Activated CD4-positive, alpha-beta T cell treated with anti-CD3 and anti-CD28 coated beads, Interleukin-2, amount 10 ng/mL, durations not matched to agents 7 days and 5 days (primary cell): ENCODE measurements at regions not wholly inside any gene's neighbourhood (a gene's known extent, or its start where the extent isn't known, plus 50 kb on each side); places are given as distances from the start of the nearest gene placed in this dataset.
"Not testable (repeated sequence)": the region's sequence is repeated elsewhere in the genome, so short reads cannot be mapped to it uniquely, and the experiment has no call there.

Source experiments
- CTCF ChIA-PET: fragments of 350-600 bp; sonication (Branson Sonifier 250); formaldehyde crosslinking; loops from one replicate; lab custom pipeline; 2021; ENCODE audit warnings: antibody characterized with exemption; lab: Charles Lee
- POLR2A ChIA-PET: fragments of 350-600 bp; sonication (Branson Sonifier 250); formaldehyde crosslinking; loops from one replicate; lab custom pipeline; 2021; ENCODE audit warnings: antibody characterized with exemption; lab: Charles Lee
- DNase-seq: peaks from one replicate; pipeline ENCODE4 v3.0.0-alpha.2; 2020
- H3K27ac Mint-ChIP-seq: one replicate; pipeline ENCODE4 v1.8.0; 2021; ENCODE audit warnings: mild to moderate bottlenecking, moderate library complexity, mixed read lengths
- H3K27me3 Mint-ChIP-seq: one replicate; pipeline ENCODE4 v1.8.0; 2021; ENCODE audit warnings: mixed read lengths
- H3K36me3 Mint-ChIP-seq: one replicate; pipeline ENCODE4 v1.8.0; 2021; ENCODE audit warnings: low read depth, mixed read lengths
- H3K4me1 Mint-ChIP-seq: one replicate; pipeline ENCODE4 v1.8.0; 2021; ENCODE audit warnings: mixed read lengths
- H3K4me3 Mint-ChIP-seq: one replicate; pipeline ENCODE4 v1.8.0; 2021; ENCODE audit warnings: mild to moderate bottlenecking, moderate library complexity, mixed read lengths
- H3K9me3 Mint-ChIP-seq: one replicate; pipeline ENCODE4 v1.8.0; 2021; ENCODE audit warnings: mixed read lengths

GRCh38 chr12:112686373-112686772 lies 105.2 kb upstream of the RPH3A start:
- H3K36me3 Mint-ChIP-seq, result no peaks in the 10 kb centered on the region
- peaks cover 15% of the 10 kb centered on the region for H3K27me3 Mint-ChIP-seq
- H3K4me1 Mint-ChIP-seq, result no peaks in the 10 kb centered on the region
- no peaks in the 10 kb centered on the region for H3K9me3 Mint-ChIP-seq
- POLR2A ChIA-PET, result no interaction called here
- DNase-seq, result no peak
- no peak overlapping the region for H3K27ac Mint-ChIP-seq
- H3K4me3 Mint-ChIP-seq, result no peak overlapping the region
- CTCF ChIA-PET, result no interaction called here

GRCh38 chr12:112694065-112694464 lies 97.5 kb upstream of the RPH3A start:
- Mint-ChIP-seq H3K27me3 (peaks cover 13% of the 10 kb centered on the region), H3K9me3 (no peaks in the 10 kb centered on the region), H3K4me3 (no peak overlapping the region), H3K4me1 (no peaks in the 10 kb centered on the region), H3K27ac (no peak overlapping the region), H3K36me3 (no peaks in the 10 kb centered on the region)
- ChIA-PET POLR2A (no interaction called here), CTCF (interaction anchor here (1.0 kb wide), 1 partner anchor 40 kb away, joined by 3 read pairs; no protein-coding TSS in a partner anchor)
- DNase-seq, result no peak

DNA sequence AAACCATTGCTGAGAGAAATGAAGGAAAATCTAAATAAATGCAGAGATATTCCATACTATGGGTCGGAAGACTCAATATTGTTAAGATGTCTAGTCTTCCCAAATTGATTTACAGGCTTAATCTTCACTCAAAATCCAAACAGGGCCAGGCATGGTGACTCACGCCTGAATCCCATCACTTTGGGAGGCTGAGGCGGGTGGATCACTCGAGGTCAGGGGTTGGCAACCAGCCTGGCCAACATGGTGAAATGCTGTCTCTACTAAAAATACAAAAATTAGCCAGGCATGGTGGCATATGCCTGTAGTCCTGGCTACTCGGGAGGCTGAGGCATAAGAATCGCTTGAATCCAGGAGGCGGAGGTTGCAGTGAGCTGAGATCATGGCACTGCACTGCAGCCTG lies 94.1 kb upstream of the RPH3A start:
- H3K9me3 Mint-ChIP-seq, H3K4me1 Mint-ChIP-seq, H3K27ac Mint-ChIP-seq, H3K36me3 Mint-ChIP-seq, CTCF ChIA-PET, POLR2A ChIA-PET, H3K4me3 Mint-ChIP-seq, DNase-seq: not testable (repeated sequence)
- peaks cover 30% of the 10 kb centered on the region for H3K27me3 Mint-ChIP-seq

DNA sequence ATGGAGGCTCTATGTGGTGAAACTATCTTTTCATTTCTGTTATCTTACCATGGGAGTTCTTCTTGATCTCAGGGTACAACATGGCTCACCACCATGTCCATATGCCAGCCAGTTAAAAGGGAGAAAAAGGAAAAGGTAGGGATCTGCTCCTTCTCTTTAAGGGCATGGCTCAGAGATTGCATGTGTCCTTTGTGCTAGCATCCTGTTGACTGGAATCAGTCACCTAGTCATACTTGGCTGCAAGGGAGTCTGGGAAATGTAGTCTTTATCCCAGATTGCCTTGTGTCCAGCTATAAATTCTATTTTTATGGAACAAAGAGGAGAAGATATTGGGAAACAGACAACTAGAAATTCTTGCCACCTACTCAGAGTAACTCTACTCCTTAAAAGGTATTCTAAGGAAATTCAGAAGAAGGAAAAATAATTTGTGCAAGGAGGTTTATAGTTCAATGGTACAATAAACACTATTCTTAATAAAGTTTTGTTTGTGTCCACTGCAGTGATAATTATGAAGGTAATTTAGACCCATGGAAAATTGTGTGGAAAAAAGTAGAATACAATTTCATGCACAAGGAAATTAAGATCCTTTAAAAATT lies 86.4 kb upstream of the RPH3A start:
- H3K4me1 Mint-ChIP-seq, result no peaks in the 10 kb centered on the region
- ChIA-PET POLR2A (no interaction called here), CTCF (no interaction called here)
- no peak overlapping the region for H3K27ac Mint-ChIP-seq
- H3K36me3 Mint-ChIP-seq, result no peaks in the 10 kb centered on the region
- H3K27me3 Mint-ChIP-seq, result peaks cover 22% of the 10 kb centered on the region
- DNase-seq, result no peak
- H3K9me3 Mint-ChIP-seq, result no peaks in the 10 kb centered on the region
- no peak overlapping the region for H3K4me3 Mint-ChIP-seq

DNA sequence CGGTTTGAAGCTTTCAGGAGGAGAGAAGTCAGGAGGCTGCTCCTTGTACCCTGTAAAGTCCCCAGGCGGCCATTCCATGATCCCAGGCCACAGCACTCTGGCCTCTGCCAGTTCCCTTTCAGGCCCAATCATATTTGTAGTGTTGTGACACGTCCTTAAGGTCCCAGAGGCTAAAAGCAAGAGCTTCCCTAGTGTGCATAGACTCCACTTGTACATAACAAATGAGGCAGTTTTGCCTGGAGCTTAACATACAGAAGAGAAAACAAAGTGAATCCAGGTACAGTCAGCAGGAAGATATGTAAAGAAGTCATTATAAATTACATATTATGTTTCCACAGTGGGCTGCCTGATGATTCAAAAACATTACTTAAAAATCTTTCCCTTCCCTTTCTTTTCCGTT lies 81.1 kb upstream of the RPH3A start:
- Mint-ChIP-seq H3K27ac (no peak overlapping the region), H3K36me3 (no peaks in the 10 kb centered on the region), H3K27me3 (no peaks in the 10 kb centered on the region), H3K4me1 (peaks cover 4% of the 10 kb centered on the region), H3K4me3 (no peak overlapping the region), H3K9me3 (no peaks in the 10 kb centered on the region)
- no peak for DNase-seq
- POLR2A ChIA-PET, result no interaction called here
- CTCF ChIA-PET, result no interaction called here

- H3K27me3 Mint-ChIP-seq, result no peaks in the 10 kb centered on the region
- POLR2A ChIA-PET, result no interaction called here
- H3K4me1 Mint-ChIP-seq, result peaks cover 4% of the 10 kb centered on the region
- CTCF ChIA-PET, result no interaction called here
- no peaks in the 10 kb centered on the region for H3K9me3 Mint-ChIP-seq
- no peak overlapping the region for H3K4me3 Mint-ChIP-seq
- H3K27ac Mint-ChIP-seq, result no peak overlapping the region
- no peaks in the 10 kb centered on the region for H3K36me3 Mint-ChIP-seq
- DNase-seq, result no peak
Observed at GRCh38 chr12:112711026-112711425, 80.5 kb upstream of the RPH3A start.

- POLR2A ChIA-PET, result no interaction called here
- Mint-ChIP-seq H3K36me3 (no peaks in the 10 kb centered on the region), H3K9me3 (no peaks in the 10 kb centered on the region), H3K4me1 (peaks cover 4% of the 10 kb centered on the region), H3K27me3 (no peaks in the 10 kb centered on the region), H3K27ac (no peak overlapping the region), H3K4me3 (no peak overlapping the region)
- CTCF ChIA-PET, result no interaction called here
- no peak for DNase-seq
Observed at GRCh38 chr12:112711507-112711906, 80.0 kb upstream of the RPH3A start.

GRCh38 chr12:112712751-112713150 lies 78.8 kb upstream of the RPH3A start:
- H3K27me3 Mint-ChIP-seq, H3K9me3 Mint-ChIP-seq, DNase-seq, H3K4me1 Mint-ChIP-seq, H3K27ac Mint-ChIP-seq, H3K36me3 Mint-ChIP-seq, H3K4me3 Mint-ChIP-seq, POLR2A ChIA-PET: not testable (repeated sequence)
- CTCF ChIA-PET, result interaction anchor here (1.6 kb wide), 1 partner anchor 9 kb away, joined by 3 read pairs; no protein-coding TSS in a partner anchor

- Mint-ChIP-seq H3K9me3 (no peaks in the 10 kb centered on the region), H3K4me3 (no peak overlapping the region), H3K36me3 (no peaks in the 10 kb centered on the region), H3K4me1 (peaks cover 4% of the 10 kb centered on the region), H3K27ac (no peak overlapping the region), H3K27me3 (no peaks in the 10 kb centered on the region)
- DNase-seq, result no peak
- ChIA-PET POLR2A (no interaction called here), CTCF (interaction anchor here (0.6 to 1.6 kb wide), 3 partner anchors 9 to 926 kb away, joined by 3 to 6 read pairs (median 3); no protein-coding TSS in a partner anchor)
Observed at GRCh38 chr12:112713471-112713870, 78.1 kb upstream of the RPH3A start.

GRCh38 chr12:112714166-112714710 lies 77.3 kb upstream of the RPH3A start:
- ChIA-PET POLR2A (interaction anchor here (0.6 kb wide), 1 partner anchor 641 kb away, joined by 4 read pairs; no protein-coding TSS in a partner anchor), CTCF (no interaction called here)
- no peaks in the 10 kb centered on the region for H3K9me3 Mint-ChIP-seq
- no peaks in the 10 kb centered on the region for H3K36me3 Mint-ChIP-seq
- H3K4me3 Mint-ChIP-seq, result no peak overlapping the region
- H3K4me1 Mint-ChIP-seq, result peaks cover 4% of the 10 kb centered on the region
- DNase-seq, result no peak
- no peaks in the 10 kb centered on the region for H3K27me3 Mint-ChIP-seq
- H3K27ac Mint-ChIP-seq, result no peak overlapping the region

GRCh38 chr12:112716099-112717093 lies 75.2 kb upstream of the RPH3A start:
- POLR2A ChIA-PET, result no interaction called here
- H3K4me1 Mint-ChIP-seq, result peaks cover 4% of the 10 kb centered on the region
- no peak overlapping the region for H3K4me3 Mint-ChIP-seq
- CTCF ChIA-PET, result no interaction called here
- no peaks in the 10 kb centered on the region for H3K36me3 Mint-ChIP-seq
- no peaks in the 10 kb centered on the region for H3K9me3 Mint-ChIP-seq
- no peak for DNase-seq
- no peak overlapping the region for H3K27ac Mint-ChIP-seq
- peaks cover 4% of the 10 kb centered on the region for H3K27me3 Mint-ChIP-seq

DNA sequence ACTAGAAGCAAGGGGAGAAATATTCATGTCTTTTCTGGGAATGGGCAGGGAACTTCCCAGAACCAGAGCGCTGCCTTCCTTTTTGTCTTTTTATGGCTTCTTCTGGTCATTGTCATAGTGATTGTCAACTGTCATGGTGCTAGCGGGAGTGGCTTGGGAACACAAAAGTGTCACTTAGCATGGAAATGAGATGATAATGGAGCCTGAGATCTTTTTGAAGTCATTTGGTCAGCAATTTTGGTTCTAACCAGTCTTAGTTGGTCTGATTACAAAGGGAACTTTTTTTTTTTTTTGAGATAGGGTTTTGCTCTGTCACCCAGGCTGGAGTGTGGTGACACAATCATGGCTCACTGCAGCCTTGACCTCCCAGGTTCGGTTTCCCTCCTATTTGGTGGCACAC lies 62.7 kb upstream of the RPH3A start:
- POLR2A ChIA-PET, result no interaction called here
- Mint-ChIP-seq H3K27me3 (peaks cover 8% of the 10 kb centered on the region), H3K36me3 (no peaks in the 10 kb centered on the region), H3K9me3 (no peaks in the 10 kb centered on the region), H3K27ac (no peak overlapping the region), H3K4me1 (no peaks in the 10 kb centered on the region), H3K4me3 (no peak overlapping the region)
- DNase-seq, result no peak
- CTCF ChIA-PET, result no interaction called here
